Fibroblast of skin of right quadriceps (primary cell): ENCODE measurements at regions not wholly inside any gene's neighbourhood (a gene's known extent, or its start where the extent isn't known, plus 50 kb on each side); places are given as distances from the start of the nearest gene placed in this dataset.
"Not testable (repeated sequence)": the region's sequence is repeated elsewhere in the genome, so short reads cannot be mapped to it uniquely, and the experiment has no call there.

Source experiments
- DNase-seq: peaks from one replicate; pipeline ENCODE4 v3.0.0-alpha.2; 2013

GRCh38 chr3:180424305-180424704, 177.7 kb upstream of the TTC14 start:
- DNase-seq, result not testable (repeated sequence)

GRCh38 chr3:180430896-180431295, 171.1 kb upstream of the TTC14 start:
- no peak for DNase-seq

GRCh38 chr3:180433152-180433551, 168.8 kb upstream of the TTC14 start:
- peak; percentile 84 for DNase-seq

DNA sequence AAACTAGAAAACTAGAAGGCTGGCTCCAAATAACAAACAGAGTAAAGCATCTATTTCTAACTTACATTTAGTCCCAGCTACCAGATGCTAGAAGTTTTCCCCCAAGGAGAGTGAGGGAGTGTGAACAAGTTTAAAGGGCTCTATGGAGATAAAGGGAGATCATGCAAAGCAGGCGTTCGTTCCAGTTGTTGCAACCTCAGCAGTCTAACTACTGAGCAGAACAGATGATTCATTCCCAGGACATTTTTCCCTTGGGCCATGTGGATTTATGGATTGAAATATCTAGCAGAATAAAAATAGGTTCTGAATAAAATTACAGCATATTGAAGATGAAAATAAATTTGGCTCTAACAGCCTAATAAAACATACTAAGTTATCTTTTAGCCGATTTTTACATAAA, 154.8 kb upstream of the TTC14 start:
- peak; percentile 41 for DNase-seq

- DNase-seq, result not testable (repeated sequence)
Observed at GRCh38 chr3:180448407-180448806, 153.6 kb upstream of the TTC14 start.

DNA sequence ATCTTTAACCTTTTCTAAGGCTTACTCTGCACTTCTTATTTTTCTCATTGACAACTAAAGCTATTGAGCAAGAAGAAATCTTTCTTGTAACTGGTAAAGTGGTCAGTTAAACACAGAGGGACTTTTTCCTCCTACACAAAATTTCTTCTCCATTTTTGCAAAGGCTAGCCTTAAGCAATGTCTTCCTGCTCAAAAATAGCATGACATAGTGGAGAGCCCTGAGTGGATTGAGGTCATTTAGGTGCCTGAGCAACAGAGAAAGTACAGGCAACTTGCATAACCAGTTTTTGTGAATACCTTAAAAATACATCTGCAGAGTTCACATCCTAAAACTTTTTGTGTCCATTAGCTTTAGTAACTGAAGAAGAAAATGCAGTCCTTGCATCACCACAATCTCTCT, 144.7 kb upstream of the TTC14 start:
- DNase-seq, result no peak

- DNase-seq, result no peak
Observed at GRCh38 chr3:180466401-180467011, 135.5 kb upstream of the TTC14 start.

GRCh38 chr3:180467177-180467576, 134.8 kb upstream of the TTC14 start:
- no peak for DNase-seq

- DNase-seq, result no peak
Observed at GRCh38 chr3:180469149-180469548, 132.8 kb upstream of the TTC14 start.

- no peak for DNase-seq
Observed at GRCh38 chr3:180478695-180479094, 123.3 kb upstream of the TTC14 start.

- DNase-seq, result no peak
Observed at GRCh38 chr3:180492047-180492446, 109.9 kb upstream of the TTC14 start.

DNA sequence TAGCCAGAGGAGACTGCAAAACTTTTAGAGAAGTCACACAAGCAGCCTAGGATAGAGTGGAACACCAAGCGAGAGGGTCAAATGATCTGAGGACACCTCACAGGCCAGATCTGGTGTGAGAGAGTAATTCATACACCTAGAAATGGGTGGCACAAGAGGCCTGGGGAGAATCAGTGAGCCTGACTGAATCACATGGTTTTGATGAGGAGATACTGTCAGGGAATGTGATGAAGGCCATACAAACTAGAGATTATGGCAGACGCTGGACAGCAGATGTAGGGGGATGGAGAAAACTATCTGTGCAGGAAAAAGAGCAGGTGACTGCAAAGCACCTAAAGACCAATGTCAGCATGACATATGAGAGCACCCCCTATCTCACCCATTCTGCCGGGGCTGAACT, 105.0 kb upstream of the TTC14 start:
- no peak for DNase-seq

- DNase-seq, result no peak
Observed at GRCh38 chr3:180516368-180516767, 85.6 kb upstream of the TTC14 start.

DNA sequence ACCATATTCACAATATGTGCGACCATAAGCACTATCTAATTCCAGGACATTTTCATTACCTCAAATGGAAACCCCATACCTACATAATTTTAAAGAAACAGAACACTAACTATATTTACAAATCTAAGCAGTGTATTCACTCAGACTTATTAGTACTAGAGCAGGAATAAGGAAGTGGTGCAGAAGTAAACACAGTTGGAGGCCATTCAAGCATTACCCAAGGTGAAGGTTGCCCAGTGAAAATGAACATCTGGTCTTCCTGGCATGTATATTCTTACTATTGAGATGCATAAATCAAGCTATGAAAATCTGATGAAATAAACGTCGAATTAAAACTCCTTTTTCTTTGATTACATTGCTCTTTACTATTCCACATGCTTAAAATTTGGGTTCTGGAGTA, 78.9 kb upstream of the TTC14 start:
- no peak for DNase-seq

DNA sequence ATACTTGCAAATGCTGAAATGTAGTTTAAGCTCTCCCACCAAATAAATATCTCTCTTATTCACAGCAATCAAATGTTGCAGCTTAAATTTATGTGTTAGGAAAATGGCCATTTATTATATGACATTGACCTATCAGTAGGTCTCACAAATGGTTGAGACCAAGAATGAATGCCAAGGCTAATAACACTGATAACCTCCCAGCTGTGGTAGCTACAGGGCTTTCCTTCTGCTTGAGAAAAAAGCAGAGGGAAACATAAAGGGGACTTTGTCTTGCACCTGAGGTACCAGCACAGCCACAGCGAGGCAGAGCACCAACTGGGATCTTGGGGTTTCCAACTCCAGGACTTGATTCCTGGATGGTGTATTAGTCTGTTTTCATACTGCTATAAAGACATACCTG, 73.1 kb upstream of the TTC14 start:
- no peak for DNase-seq

DNA sequence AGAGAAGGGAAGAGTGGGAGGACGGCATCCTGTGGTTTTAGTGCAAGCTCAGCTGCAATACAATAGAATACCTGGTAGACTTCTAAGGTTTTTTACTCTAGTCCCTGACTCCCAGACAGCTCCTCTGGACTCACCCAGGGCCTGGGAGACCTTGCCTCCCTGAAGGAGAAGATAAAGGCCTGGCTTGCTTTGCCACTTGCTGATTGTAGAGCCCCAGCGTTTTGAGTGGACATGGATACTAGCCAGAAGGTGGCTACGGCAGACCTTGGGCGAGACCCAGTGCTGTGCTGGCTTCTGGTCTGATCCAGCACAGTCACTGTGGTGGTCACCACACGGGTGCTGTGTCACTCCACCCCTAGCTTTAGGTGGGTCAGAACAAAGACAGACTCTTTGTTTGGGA, 72.2 kb upstream of the TTC14 start:
- DNase-seq, result no peak

GRCh38 chr3:180530276-180530675, 71.7 kb upstream of the TTC14 start:
- DNase-seq, result no peak

GRCh38 chr3:180531303-180532278, 70.4 kb upstream of the TTC14 start:
- DNase-seq, result no peak

GRCh38 chr3:180534828-180535227, 67.1 kb upstream of the TTC14 start:
- DNase-seq, result no peak

DNA sequence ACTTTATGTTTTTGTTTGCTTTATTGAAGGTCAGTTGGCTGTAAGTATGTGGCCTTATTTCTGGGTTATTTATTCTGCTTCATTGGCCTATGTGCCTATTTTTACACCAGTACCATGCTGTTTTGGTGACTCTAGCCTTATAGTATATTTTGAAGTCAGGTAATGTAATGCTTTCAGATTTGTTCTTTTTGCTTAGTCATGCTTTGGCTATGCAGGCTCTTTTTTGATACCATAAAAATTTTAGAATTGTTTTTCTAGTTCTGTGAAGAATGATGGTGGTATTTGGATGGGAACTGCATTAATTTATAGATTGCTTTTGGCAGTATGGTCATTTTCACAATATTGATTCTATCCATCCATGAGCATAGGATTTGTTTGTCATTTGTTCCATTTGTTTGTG, 63.5 kb upstream of the TTC14 start:
- no peak for DNase-seq

GRCh38 chr3:180543877-180544276, 58.1 kb upstream of the TTC14 start:
- no peak for DNase-seq

GRCh38 chr3:180546863-180547262, 55.1 kb upstream of the TTC14 start:
- DNase-seq, result no peak

GRCh38 chr3:180548050-180548449, 53.9 kb upstream of the TTC14 start:
- peak; percentile 8 for DNase-seq
